OCI-LY1 (cell line): ENCODE measurements at regions not wholly inside any gene's neighbourhood (a gene's known extent, or its start where the extent isn't known, plus 50 kb on each side); places are given as distances from the start of the nearest gene placed in this dataset.
"Not testable (repeated sequence)": the region's sequence is repeated elsewhere in the genome, so short reads cannot be mapped to it uniquely, and the experiment has no call there.

Experiments used
- H2AFZ ChIP-seq: fragments of 200-600 bp; sonication (generic), shearing (Covaris generic); 2 replicates; pipeline ENCODE4 v1.6.0; 2014; ENCODE audit warnings: antibody characterized with exemption, mild to moderate bottlenecking, low read length
- H3F3A ChIP-seq: fragments of 200-600 bp; sonication (generic), shearing (Covaris generic); 2 replicates; pipeline ENCODE4 v1.6.0; 2014; ENCODE audit warnings: mild to moderate bottlenecking, antibody characterized with exemption, low read length, moderate library complexity; ENCODE audit not compliant: insufficient read depth
- H3K27ac ChIP-seq: fragments of 200-600 bp; sonication (generic); 2 replicates; pipeline ENCODE4 v1.5.1; 2014; ENCODE audit warnings: low read length, mixed run types, mild to moderate bottlenecking, low read depth; ENCODE audit not compliant: poor library complexity, severe bottlenecking
- H3K27me3 ChIP-seq: fragments of 200-600 bp; sonication (generic); 2 replicates; pipeline ENCODE4 v1.6.0; 2014; ENCODE audit warnings: antibody characterized with exemption, mild to moderate bottlenecking, low read length, moderate library complexity; ENCODE audit not compliant: insufficient read depth
- H3K36me3 ChIP-seq: fragments of 200-600 bp; sonication (generic); 2 replicates; pipeline ENCODE4 v1.6.1; 2014; ENCODE audit warnings: mild to moderate bottlenecking, antibody characterized with exemption, low read length, moderate library complexity, mixed read lengths; ENCODE audit not compliant: insufficient read depth
- H3K4me1 ChIP-seq: fragments of 200-600 bp; sonication (generic); 2 replicates; pipeline ENCODE4 v1.5.1; 2014; ENCODE audit warnings: mild to moderate bottlenecking, low read length, moderate library complexity; ENCODE audit not compliant: insufficient read depth, severe bottlenecking
- H3K4me2 ChIP-seq: fragments of 200-600 bp; sonication (generic), shearing (Covaris generic); 2 replicates; pipeline ENCODE4 v1.6.1; 2014; ENCODE audit warnings: low read length
- H3K4me3 ChIP-seq: fragments of 200-600 bp; sonication (generic); 2 replicates; pipeline ENCODE4 v1.5.1; 2014; ENCODE audit warnings: low read length, low read depth, mild to moderate bottlenecking, mixed read lengths; ENCODE audit not compliant: poor library complexity, severe bottlenecking
- H3K79me2 ChIP-seq: fragments of 200-600 bp; shearing (Covaris generic); 2 replicates; pipeline ENCODE4 v1.6.1; 2016; ENCODE audit warnings: mixed run types, low read length, mixed read lengths; ENCODE audit not compliant: insufficient read depth
- H3K9ac ChIP-seq: fragments of 200-600 bp; sonication (generic), shearing (Covaris generic); 2 replicates; pipeline ENCODE4 v1.6.1; 2014; ENCODE audit warnings: mild to moderate bottlenecking, low read length, mixed read lengths
- H3K9me2 ChIP-seq: fragments of 200-600 bp; sonication (generic), shearing (Covaris generic); 2 replicates; pipeline ENCODE4 v1.6.1; 2014; ENCODE audit warnings: low read depth, mild to moderate bottlenecking, low read length, mixed read lengths
- H3K9me3 ChIP-seq: fragments of 200-600 bp; shearing (Covaris generic); 2 replicates; pipeline ENCODE4 v1.6.1; 2014; ENCODE audit warnings: low read length, mixed read lengths
- H4K20me1 ChIP-seq: fragments of 200-600 bp; sonication (generic), shearing (Covaris generic); 2 replicates; pipeline ENCODE4 v1.6.0; 2016; ENCODE audit warnings: mild to moderate bottlenecking, low read length; ENCODE audit not compliant: insufficient read depth
- CTCF ChIP-seq: fragments of 200-600 bp; sonication (generic), shearing (Covaris generic); IDR thresholded peaks from 2 replicates; pipeline ENCODE4 v1.5.1; 2017; ENCODE audit warnings: mild to moderate bottlenecking, antibody characterized with exemption, low read length, moderate library complexity, mixed read lengths
- EZH2 ChIP-seq: fragments of 200-600 bp; sonication (generic), shearing (Covaris generic); IDR thresholded peaks from 2 replicates; pipeline ENCODE4 v1.8.0; 2017; ENCODE audit warnings: borderline replicate concordance, mixed run types, mild to moderate bottlenecking, antibody characterized with exemption, low read length, moderate library complexity, mixed read lengths

- H3K9me3 ChIP-seq: no peaks in the 10 kb centered on the region
- no peaks in the 10 kb centered on the region for H3K27me3 ChIP-seq
- no peak overlapping the region for H3K9ac ChIP-seq
- H3K4me1 ChIP-seq: no peaks in the 10 kb centered on the region
- no peak overlapping the region for H3K4me3 ChIP-seq
- H3K4me2 ChIP-seq: no peak overlapping the region
- H3K9me2 ChIP-seq: no peaks in the 10 kb centered on the region
- TF ChIP-seq CTCF (no peak), EZH2 (no peak)
- H2AFZ ChIP-seq: no peak overlapping the region
- H3K27ac ChIP-seq: no peak overlapping the region
- no peaks in the 10 kb centered on the region for H3F3A ChIP-seq
- H3K36me3 ChIP-seq: no peaks in the 10 kb centered on the region
- H3K79me2 ChIP-seq: no peaks in the 10 kb centered on the region
- H4K20me1 ChIP-seq: no peaks in the 10 kb centered on the region
These were observed 1028.0 kb downstream of the TAF11L14 start for GRCh38 chr5:18662231-18662630.

GRCh38 chr5:18674212-18674611 lies 1040.0 kb downstream of the TAF11L14 start:
- not testable (repeated sequence) for H3K79me2 ChIP-seq, H3K9me3 ChIP-seq, H3K9ac ChIP-seq, H3K4me1 ChIP-seq, H3K27me3 ChIP-seq, H3K4me3 ChIP-seq, H2AFZ ChIP-seq, H3F3A ChIP-seq, H3K27ac ChIP-seq, H3K4me2 ChIP-seq, H4K20me1 ChIP-seq, H3K36me3 ChIP-seq, H3K9me2 ChIP-seq

DNA sequence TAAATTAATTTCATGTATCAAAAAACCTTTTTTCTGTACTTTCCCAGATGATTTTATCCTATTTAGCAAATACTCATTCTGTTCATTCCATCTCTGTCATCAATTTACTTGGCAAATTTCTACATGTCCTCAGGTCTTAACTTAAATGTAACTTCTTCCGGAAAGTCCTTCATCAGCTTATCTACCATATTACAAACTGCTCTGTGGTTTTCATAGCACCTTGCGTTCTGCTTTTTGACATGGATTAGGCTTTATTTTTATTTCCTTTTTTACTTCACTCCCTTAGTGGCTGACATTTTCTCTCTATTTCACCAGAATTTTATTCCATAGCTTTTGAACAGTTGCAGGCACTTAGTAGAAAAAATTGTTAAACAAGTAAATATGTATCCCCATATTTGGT lies 1040.8 kb downstream of the TAF11L14 start:
- Histone ChIP-seq H3K4me1 (no peaks in the 10 kb centered on the region), H3K27ac (no peak overlapping the region), H3K36me3 (no peaks in the 10 kb centered on the region), H2AFZ (no peak overlapping the region), H3K9ac (no peak overlapping the region), H3F3A (no peaks in the 10 kb centered on the region), H3K9me3 (no peaks in the 10 kb centered on the region), H3K9me2 (no peaks in the 10 kb centered on the region), H3K4me3 (no peak overlapping the region), H3K4me2 (no peak overlapping the region), H4K20me1 (no peaks in the 10 kb centered on the region), H3K79me2 (no peaks in the 10 kb centered on the region), H3K27me3 (no peaks in the 10 kb centered on the region)
- TF ChIP-seq CTCF: no peak
- no peak for TF ChIP-seq EZH2

GRCh38 chr5:18686253-18686652 lies 1052.0 kb downstream of the TAF11L14 start:
- no peak overlapping the region for H3K4me2 ChIP-seq
- no peak overlapping the region for H3K9ac ChIP-seq
- H3F3A ChIP-seq: no peaks in the 10 kb centered on the region
- H3K36me3 ChIP-seq: no peaks in the 10 kb centered on the region
- TF ChIP-seq CTCF (no peak), EZH2 (no peak)
- H3K9me3 ChIP-seq: no peaks in the 10 kb centered on the region
- no peaks in the 10 kb centered on the region for H3K9me2 ChIP-seq
- no peak overlapping the region for H3K4me3 ChIP-seq
- H3K27ac ChIP-seq: no peak overlapping the region
- no peaks in the 10 kb centered on the region for H3K79me2 ChIP-seq
- no peaks in the 10 kb centered on the region for H3K4me1 ChIP-seq
- H4K20me1 ChIP-seq: no peaks in the 10 kb centered on the region
- no peaks in the 10 kb centered on the region for H3K27me3 ChIP-seq
- H2AFZ ChIP-seq: no peak overlapping the region
